Neural progenitor cell (in vitro differentiated cells): ENCODE measurements at regions not wholly inside any gene's neighbourhood (a gene's known extent, or its start where the extent isn't known, plus 50 kb on each side); places are given as distances from the start of the nearest gene placed in this dataset.

Experiments
- DNase-seq: peaks from one replicate; pipeline ENCODE4 v3.0.0-alpha.2; 2016; ENCODE audit warnings: low spot score
- H2AFZ ChIP-seq: fragments of 200-600 bp; sonication (generic); replicated peaks from 2 replicates; pipeline ENCODE4 v1.6.1; 2016; ENCODE audit warnings: antibody characterized with exemption
- H3F3A ChIP-seq: fragments of 200-600 bp; sonication (generic); 2 replicates; pipeline ENCODE4 v1.6.1; 2016; ENCODE audit warnings: antibody characterized with exemption, low read depth
- H3K27ac ChIP-seq: fragments of 200-600 bp; sonication (generic); 2 replicates; pipeline ENCODE4 v1.5.1; 2016; ENCODE audit warnings: mild to moderate bottlenecking
- H3K27me3 ChIP-seq: fragments of 200-600 bp; sonication (generic); 2 replicates; pipeline ENCODE4 v1.6.1; 2016; ENCODE audit warnings: mild to moderate bottlenecking, moderate library complexity
- H3K36me3 ChIP-seq: fragments of 200-600 bp; sonication (generic); 2 replicates; pipeline ENCODE4 v1.5.1; 2016
- H3K4me1 ChIP-seq: fragments of 200-600 bp; sonication (generic); 2 replicates; pipeline ENCODE4 v1.6.1; 2016; ENCODE audit warnings: mixed run types
- H3K4me2 ChIP-seq: fragments of 200-600 bp; sonication (generic); 2 replicates; pipeline ENCODE4 v1.6.1; 2016
- H3K4me3 ChIP-seq: fragments of 200-600 bp; sonication (generic); 2 replicates; pipeline ENCODE4 v1.5.1; 2016
- H3K79me2 ChIP-seq: fragments of 200-600 bp; sonication (generic); 2 replicates; pipeline ENCODE4 v1.6.1; 2016; ENCODE audit warnings: low read depth
- H3K9ac ChIP-seq: fragments of 200-600 bp; sonication (generic); 2 replicates; pipeline ENCODE4 v1.6.1; 2016
- H3K9me3 ChIP-seq: fragments of 200-600 bp; sonication (generic); 2 replicates; pipeline ENCODE4 v1.5.1; 2016; ENCODE audit warnings: low read depth
- H4K20me1 ChIP-seq: fragments of 200-600 bp; sonication (generic); 2 replicates; pipeline ENCODE4 v1.6.1; 2016; ENCODE audit warnings: low read depth
- H3K27ac Mint-ChIP-seq: 3 replicates; pipeline ENCODE4 v1.8.0; 2021; ENCODE audit warnings: mixed read lengths
- H3K27me3 Mint-ChIP-seq: 2 replicates; pipeline ENCODE4 v1.8.0; 2022; ENCODE audit warnings: low read depth, mild to moderate bottlenecking, inconsistent platforms, moderate library complexity, mixed read lengths; ENCODE audit not compliant: insufficient read depth
- H3K36me3 Mint-ChIP-seq: 3 replicates; pipeline ENCODE4 v1.8.0; 2021; ENCODE audit warnings: mixed read lengths
- H3K4me1 Mint-ChIP-seq: 3 replicates; pipeline ENCODE4 v1.8.0; 2021; ENCODE audit warnings: mixed read lengths
- H3K4me3 Mint-ChIP-seq: 3 replicates; pipeline ENCODE4 v1.8.0; 2021; ENCODE audit warnings: mild to moderate bottlenecking, moderate library complexity, mixed read lengths
- H3K9me3 Mint-ChIP-seq: 3 replicates; pipeline ENCODE4 v1.8.0; 2020; ENCODE audit warnings: mixed read lengths
- CTCF ChIP-seq: fragments of 200-600 bp; sonication (generic); IDR thresholded peaks from 2 replicates; pipeline ENCODE4 v1.5.1; 2017; ENCODE audit warnings: antibody characterized with exemption, mild to moderate bottlenecking
- EZH2 ChIP-seq: fragments of 200-600 bp; sonication (generic); IDR thresholded peaks from 2 replicates; pipeline ENCODE4 v1.6.1; 2017; ENCODE audit warnings: antibody characterized with exemption, mild to moderate bottlenecking, moderate library complexity
- EZH2phosphoT487 ChIP-seq: fragments of 200-600 bp; sonication (generic); IDR thresholded peaks from 2 replicates; pipeline ENCODE4 v1.6.1; 2017; ENCODE audit warnings: antibody characterized with exemption

GRCh38 chr3:163692494-163692893, 1385.8 kb downstream of the SI start:
- peaks cover 4% of the 10 kb centered on the region for H3K9me3 Mint-ChIP-seq

GRCh38 chr3:163684651-163685050, 1393.6 kb downstream of the SI start:
- peaks cover 3% of the 10 kb centered on the region for H3K9me3 Mint-ChIP-seq
- TF ChIP-seq EZH2phosphoT487 (no peak), CTCF (no peak), EZH2 (no peak)
- H3K36me3 ChIP-seq: no peaks in the 10 kb centered on the region
- no peaks in the 10 kb centered on the region for H3K4me1 ChIP-seq
- H2AFZ ChIP-seq: no peak overlapping the region
- no peaks in the 10 kb centered on the region for H3K36me3 Mint-ChIP-seq
- H3K27ac Mint-ChIP-seq: no peak overlapping the region
- H3K4me3 Mint-ChIP-seq: no peak overlapping the region
- H3K9me3 ChIP-seq: no peaks in the 10 kb centered on the region
- H3K4me3 ChIP-seq: no peak overlapping the region
- no peaks in the 10 kb centered on the region for H3K27me3 Mint-ChIP-seq
- H3K4me2 ChIP-seq: no peak overlapping the region
- H3K79me2 ChIP-seq: no peaks in the 10 kb centered on the region
- H3K4me1 Mint-ChIP-seq: no peaks in the 10 kb centered on the region
- H3K27me3 ChIP-seq: no peaks in the 10 kb centered on the region
- no peak overlapping the region for H3K27ac ChIP-seq
- DNase-seq: no peak
- no peak overlapping the region for H3K9ac ChIP-seq
- no peaks in the 10 kb centered on the region for H3F3A ChIP-seq
- H4K20me1 ChIP-seq: no peaks in the 10 kb centered on the region

More at GRCh38 chr3:163692494-163692893, 1385.8 kb downstream of the SI start:
- H3F3A ChIP-seq: no peaks in the 10 kb centered on the region
- no peak overlapping the region for H3K4me2 ChIP-seq
- H3K27me3 ChIP-seq: no peaks in the 10 kb centered on the region
- H3K27ac ChIP-seq: no peak overlapping the region
- Mint-ChIP-seq H3K27ac (no peak overlapping the region), H3K27me3 (peaks cover 3% of the 10 kb centered on the region), H3K4me1 (no peaks in the 10 kb centered on the region), H3K36me3 (no peaks in the 10 kb centered on the region), H3K4me3 (no peak overlapping the region)
- H3K36me3 ChIP-seq: no peaks in the 10 kb centered on the region
- H3K79me2 ChIP-seq: no peaks in the 10 kb centered on the region
- H2AFZ ChIP-seq: no peak overlapping the region
- no peak overlapping the region for H3K9ac ChIP-seq
- no peaks in the 10 kb centered on the region for H3K9me3 ChIP-seq
- H3K4me1 ChIP-seq: no peaks in the 10 kb centered on the region
- H4K20me1 ChIP-seq: no peaks in the 10 kb centered on the region
- no peak for DNase-seq
- no peak for TF ChIP-seq EZH2phosphoT487
- H3K4me3 ChIP-seq: no peak overlapping the region

- H3K4me1 ChIP-seq: no peaks in the 10 kb centered on the region
- no peak overlapping the region for H3K4me3 Mint-ChIP-seq
- H3K79me2 ChIP-seq: no peaks in the 10 kb centered on the region
- H3K27ac ChIP-seq: no peak overlapping the region
- H3K36me3 ChIP-seq: no peaks in the 10 kb centered on the region
- H3K27ac Mint-ChIP-seq: no peak overlapping the region
- H4K20me1 ChIP-seq: no peaks in the 10 kb centered on the region
- no peak overlapping the region for H3K4me2 ChIP-seq
- no peak overlapping the region for H3K4me3 ChIP-seq
- H3F3A ChIP-seq: no peaks in the 10 kb centered on the region
- H2AFZ ChIP-seq: no peak overlapping the region
- TF ChIP-seq EZH2: no peak
- no peak for TF ChIP-seq EZH2phosphoT487
- TF ChIP-seq CTCF: no peak
- H3K27me3 Mint-ChIP-seq: no peaks in the 10 kb centered on the region
- no peaks in the 10 kb centered on the region for H3K4me1 Mint-ChIP-seq
- no peak overlapping the region for H3K9ac ChIP-seq
- H3K9me3 Mint-ChIP-seq: no peaks in the 10 kb centered on the region
- no peaks in the 10 kb centered on the region for H3K36me3 Mint-ChIP-seq
- H3K27me3 ChIP-seq: no peaks in the 10 kb centered on the region
- DNase-seq: no peak
- H3K9me3 ChIP-seq: no peaks in the 10 kb centered on the region
These were observed 1405.3 kb downstream of the SI start for GRCh38 chr3:163672954-163673353.

- Histone ChIP-seq H3K9me3 (no peaks in the 10 kb centered on the region), H4K20me1 (no peaks in the 10 kb centered on the region), H3K27me3 (no peaks in the 10 kb centered on the region), H3F3A (no peaks in the 10 kb centered on the region), H2AFZ (no peak overlapping the region), H3K9ac (no peak overlapping the region), H3K4me1 (no peaks in the 10 kb centered on the region), H3K27ac (no peak overlapping the region), H3K79me2 (no peaks in the 10 kb centered on the region), H3K4me3 (no peak overlapping the region), H3K4me2 (no peak overlapping the region), H3K36me3 (no peaks in the 10 kb centered on the region)
- no peaks in the 10 kb centered on the region for H3K27me3 Mint-ChIP-seq
- H3K9me3 Mint-ChIP-seq: peaks cover 2% of the 10 kb centered on the region
- no peaks in the 10 kb centered on the region for H3K36me3 Mint-ChIP-seq
- no peaks in the 10 kb centered on the region for H3K4me1 Mint-ChIP-seq
- H3K4me3 Mint-ChIP-seq: no peak overlapping the region
- no peak for DNase-seq
- no peak overlapping the region for H3K27ac Mint-ChIP-seq
- TF ChIP-seq CTCF: no peak
- TF ChIP-seq EZH2: no peak
- no peak for TF ChIP-seq EZH2phosphoT487
These were observed 1407.1 kb downstream of the SI start for GRCh38 chr3:163671201-163671600.
